HG03432 (cell line): ENCODE measurements at regions not wholly inside any gene's neighbourhood (a gene's known extent, or its start where the extent isn't known, plus 50 kb on each side); places are given as distances from the start of the nearest gene placed in this dataset.

Source experiments
- ATAC-seq: cut with Tn5 transposase; IDR thresholded peaks from one replicate; pipeline ENCODE4 v1.9.1; 2021; ENCODE audit warnings: mild to moderate bottlenecking, moderate library complexity; ENCODE audit not compliant: unreplicated experiment

GRCh38 chr16:14362774-14363371 lies 267.2 kb downstream of the PARN start:
- ATAC-seq, result no peak

- no peak for ATAC-seq
These were observed 269.6 kb downstream of the PARN start for GRCh38 chr16:14360326-14361037.

DNA sequence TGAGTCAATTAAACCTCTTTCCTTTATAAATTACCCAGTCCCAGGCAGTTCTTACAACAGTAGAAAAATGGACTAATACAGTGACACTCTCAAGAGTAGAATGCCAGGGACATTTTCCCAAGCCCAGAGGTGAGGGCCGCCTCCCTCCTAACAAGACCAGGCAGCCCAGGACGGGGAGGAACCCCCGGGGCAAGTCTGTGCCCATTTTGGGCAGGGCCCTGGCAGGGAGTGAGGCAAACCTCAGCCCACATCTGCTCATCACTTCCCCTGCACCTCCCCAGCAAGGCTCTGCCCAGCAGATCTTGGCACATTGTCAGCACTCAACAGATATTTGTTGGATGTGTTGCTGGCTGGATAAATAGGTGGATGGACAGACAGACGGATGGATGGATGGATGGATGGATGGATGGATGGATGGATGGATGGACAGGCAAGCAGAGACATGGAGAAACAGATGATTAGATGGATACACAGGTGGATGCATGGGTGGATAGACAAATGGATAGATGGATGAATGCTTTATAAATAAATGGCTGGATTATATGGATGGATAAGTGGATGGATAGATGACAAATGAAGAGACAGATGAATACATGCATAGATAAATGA lies 271.3 kb downstream of the PARN start:
- no peak for ATAC-seq

- ATAC-seq, result no peak
These were observed 272.7 kb downstream of the PARN start for GRCh38 chr16:14357328-14357727.

GRCh38 chr16:14356064-14356463 lies 274.0 kb downstream of the PARN start:
- no peak for ATAC-seq

GRCh38 chr16:14354561-14355351 lies 275.3 kb downstream of the PARN start:
- peak; percentile 90 for ATAC-seq

DNA sequence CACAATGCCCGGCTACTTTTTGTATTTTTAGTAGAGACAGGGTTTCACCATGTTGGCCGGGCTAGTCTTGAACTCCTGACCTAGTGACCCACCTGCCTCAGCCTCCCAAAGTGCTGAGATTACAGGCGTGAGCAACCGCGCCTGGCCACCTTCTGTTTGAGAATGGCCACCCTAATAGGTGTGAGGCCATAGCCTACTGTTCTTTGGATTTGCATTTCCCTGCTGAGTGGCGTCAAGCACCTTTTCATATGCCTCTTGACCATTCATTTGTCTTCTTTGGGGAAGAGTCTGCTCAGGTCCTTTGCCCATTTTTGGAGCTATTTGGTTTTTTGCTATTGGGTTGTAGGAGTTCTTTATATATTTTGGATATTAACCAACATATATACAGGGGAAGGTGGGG lies 276.7 kb downstream of the PARN start:
- ATAC-seq, result no peak

- ATAC-seq, result no peak
These were observed 278.4 kb downstream of the PARN start for GRCh38 chr16:14351647-14352046.

DNA sequence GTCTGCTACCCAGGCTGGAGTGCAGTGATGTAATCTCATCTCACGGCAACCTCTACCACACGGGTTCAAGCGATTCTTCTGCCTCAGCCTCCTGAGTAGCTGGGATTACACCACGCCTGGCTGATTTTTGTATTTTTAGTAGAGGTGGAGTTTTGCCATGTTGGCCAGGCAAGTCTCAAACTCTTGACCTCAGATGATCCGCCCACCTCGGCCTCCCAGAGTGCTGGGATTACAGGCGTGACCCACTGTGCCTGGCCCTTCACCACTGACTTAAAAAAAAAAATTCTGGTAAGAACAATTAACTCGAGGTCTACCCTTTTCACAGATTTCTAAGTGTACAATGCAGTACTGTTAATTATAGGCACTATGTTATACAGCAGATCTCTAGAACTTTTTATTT lies 279.4 kb downstream of the PARN start:
- no peak for ATAC-seq

DNA sequence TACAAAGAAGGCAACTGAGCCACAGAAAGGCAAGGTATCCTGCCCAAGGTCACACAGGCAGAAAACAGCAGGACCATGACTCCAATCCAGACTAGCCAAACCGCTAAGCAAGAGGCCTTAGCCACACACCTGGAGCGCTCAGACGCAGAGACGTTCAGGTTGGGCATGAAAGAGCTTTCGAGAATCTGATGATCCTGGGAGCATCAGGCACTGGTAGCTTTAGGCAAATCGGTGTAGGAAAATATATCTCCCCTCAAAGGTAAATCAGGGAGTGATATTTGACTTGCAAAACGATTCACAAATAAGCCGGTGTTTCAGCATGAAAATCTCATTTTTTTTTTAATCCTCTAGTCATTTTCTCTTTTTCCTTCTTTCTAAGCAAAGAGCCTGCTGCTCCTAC lies 279.0 kb downstream of the MRTFB start:
- no peak for ATAC-seq

DNA sequence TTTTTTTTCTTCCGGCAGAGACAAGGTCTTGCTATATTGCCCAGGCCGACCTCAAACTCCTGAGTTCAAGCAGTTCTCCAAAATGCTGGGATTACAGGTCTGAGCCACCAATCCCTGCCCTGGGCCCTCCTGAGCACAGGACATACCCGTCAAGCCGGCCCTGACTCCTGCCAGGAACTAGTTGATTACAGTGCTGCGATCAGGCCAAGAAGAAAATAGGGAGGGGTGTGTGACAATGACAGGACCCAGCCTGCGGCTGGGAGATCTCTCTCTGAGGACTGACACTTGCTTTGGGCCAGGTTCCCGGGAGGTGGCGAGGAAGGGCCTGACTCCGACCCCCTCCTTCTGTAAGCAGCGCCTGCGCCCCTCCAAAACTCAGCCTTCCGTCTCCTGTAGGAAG lies 276.6 kb downstream of the MRTFB start:
- ATAC-seq, result no peak

DNA sequence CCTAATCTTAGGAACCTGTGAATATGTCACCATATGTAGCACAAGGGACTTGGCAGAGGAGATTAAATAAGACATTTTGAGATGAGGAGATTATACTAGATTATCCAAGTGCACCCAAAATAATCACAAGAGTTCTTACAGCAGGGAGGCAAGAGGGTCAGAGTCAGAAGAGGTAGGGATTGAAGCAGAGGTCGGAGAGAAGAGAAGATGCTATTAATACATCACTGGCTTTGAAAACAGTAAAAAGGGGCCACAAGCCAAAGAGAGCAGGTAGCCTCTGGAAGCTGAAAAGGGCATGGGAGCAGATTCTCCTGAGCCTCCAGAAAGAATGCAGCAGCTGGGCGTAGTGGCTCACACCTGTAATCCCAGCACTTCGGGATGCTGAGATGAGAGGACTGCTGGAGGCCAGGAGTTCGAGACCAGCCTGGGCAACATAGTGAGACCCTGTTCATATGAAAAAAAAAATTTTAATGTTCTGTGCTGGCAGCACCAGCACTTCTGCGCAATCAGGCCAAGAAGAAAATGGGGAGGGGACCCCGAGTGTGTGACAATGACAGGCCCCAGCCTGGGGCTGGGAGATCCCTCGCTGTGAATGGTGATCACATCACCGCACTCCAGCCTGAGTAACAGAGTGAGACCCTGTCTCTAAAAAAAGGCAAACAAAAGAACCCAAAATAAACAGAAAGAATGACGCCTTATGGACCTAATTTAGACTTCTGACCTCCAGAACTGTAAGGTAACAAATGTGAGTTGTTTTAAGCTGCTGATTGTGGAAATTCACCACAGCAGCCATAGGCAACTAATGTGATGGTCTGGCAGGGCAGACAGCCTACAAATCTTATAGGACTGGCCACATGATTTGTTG lies 275.4 kb downstream of the MRTFB start:
- no peak for ATAC-seq

- no peak for ATAC-seq
These were observed 274.5 kb downstream of the MRTFB start for GRCh38 chr16:14345512-14346115.

DNA sequence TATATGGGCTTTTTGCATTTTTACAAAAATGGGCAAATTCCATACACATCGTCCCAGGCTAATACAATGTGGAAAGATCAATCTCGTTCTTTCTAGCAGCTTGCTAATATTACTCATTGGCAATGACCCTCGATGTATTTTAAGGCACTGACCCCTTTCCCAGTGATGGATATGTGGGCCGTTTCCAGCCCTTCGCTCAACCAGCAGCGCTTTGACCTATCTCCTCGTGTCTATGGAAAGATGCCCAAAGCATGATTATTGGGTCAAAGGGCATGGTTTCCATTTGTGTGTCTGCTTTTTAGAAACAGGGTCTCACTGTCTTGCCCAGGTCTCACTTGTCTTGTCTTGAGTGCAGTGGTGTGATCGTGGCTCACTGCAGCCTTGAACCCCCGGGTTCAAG lies 273.8 kb downstream of the MRTFB start:
- ATAC-seq, result no peak

DNA sequence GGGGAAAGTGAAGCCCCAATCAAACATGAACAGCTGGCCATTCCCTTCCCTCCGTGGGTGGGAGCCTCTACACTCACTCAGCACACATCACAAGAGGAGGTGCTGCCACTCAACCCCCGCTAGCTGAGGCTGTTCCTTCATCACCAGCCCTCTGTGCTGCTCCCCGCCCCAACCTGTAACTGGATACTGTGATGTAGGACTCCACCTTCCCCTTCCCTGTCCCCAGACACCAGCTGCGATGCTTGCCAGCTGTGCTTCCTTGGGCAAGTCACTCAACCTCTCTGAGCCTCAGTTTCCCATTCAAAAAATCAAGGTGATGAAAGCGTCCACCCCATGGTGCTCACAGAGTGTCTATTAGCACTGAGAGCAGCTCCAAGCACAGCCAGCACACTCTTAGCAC lies 273.2 kb downstream of the MRTFB start:
- no peak for ATAC-seq

- no peak for ATAC-seq
These were observed 270.5 kb downstream of the MRTFB start for GRCh38 chr16:14341324-14342225.

- no peak for ATAC-seq
These were observed 268.6 kb downstream of the MRTFB start for GRCh38 chr16:14339694-14340093.

GRCh38 chr16:14338969-14339368 lies 267.9 kb downstream of the MRTFB start:
- no peak for ATAC-seq

- ATAC-seq, result no peak
These were observed 267.1 kb downstream of the MRTFB start for GRCh38 chr16:14338236-14338635.
